ENCODE measurements at regions not wholly inside any gene's neighbourhood (a gene's known extent, or its start where the extent isn't known, plus 50 kb on each side); places are given as distances from the start of the nearest gene placed in this dataset.

DNA sequence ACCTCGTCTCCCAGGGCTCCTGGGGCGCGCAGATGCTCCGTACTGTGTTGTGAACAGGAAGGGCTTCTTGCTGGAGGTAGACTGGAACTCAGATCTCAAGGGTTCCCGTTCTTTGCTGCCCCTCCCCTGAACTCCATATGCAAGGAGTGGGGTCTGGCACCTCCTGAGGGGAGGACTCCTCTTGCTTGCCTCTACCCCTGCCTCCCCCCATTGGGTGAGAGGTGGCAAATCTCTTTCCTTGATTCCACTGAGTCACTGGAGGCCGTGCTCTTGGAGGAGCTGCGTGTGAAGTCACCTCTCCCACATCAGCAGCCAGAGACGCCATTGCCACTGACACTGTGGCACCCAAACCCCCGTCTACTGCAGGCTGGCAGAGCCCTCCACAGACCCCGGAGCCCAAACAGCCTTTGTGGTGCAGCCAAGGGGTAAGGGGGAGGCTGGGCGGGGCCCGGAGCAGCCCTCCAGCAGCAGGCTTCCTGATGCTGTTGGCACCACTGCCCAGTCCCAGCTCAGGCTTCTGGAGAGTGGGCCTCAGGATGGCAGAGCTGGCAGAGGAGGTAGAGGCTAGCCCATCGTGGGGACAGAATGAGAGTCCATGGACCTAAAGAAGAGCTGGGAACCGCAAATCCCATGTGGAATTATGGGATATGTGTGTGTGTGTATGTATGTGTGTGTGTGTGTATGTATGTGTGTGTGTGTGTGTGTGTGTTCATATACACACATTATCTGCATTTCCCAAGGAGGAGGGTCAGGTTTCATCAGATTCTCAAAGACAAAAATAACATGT, 104.9 kb upstream of the RUNX3 start:
- TF ChIP-seq TAF1 (IDR thresholded peaks at IDR 0.05; ENCODE audit: borderline replicate concordance, low read depth, low read length), result no peak
- no peak; the same call in 1 of the 2 replicates for TF ChIP-seq POLR2AphosphoS5 (IDR thresholded peaks at IDR 0.05; ENCODE audit: low read depth, low read length)
- no peak for TF ChIP-seq POLR2A (IDR thresholded peaks at IDR 0.05; ENCODE audit: low read depth, low read length)

All from GM12892 (cell line).